ENCODE measurements at regions not wholly inside any gene's neighbourhood (a gene's known extent, or its start where the extent isn't known, plus 50 kb on each side); places are given as distances from the start of the nearest gene placed in this dataset.

- H3K9ac ChIP-seq (ENCODE audit: extremely low read depth, insufficient read length, low read length), result no peak overlapping the region
- DNase-seq, result no peak
- H3K79me1 ChIP-seq (ENCODE audit: insufficient read depth, low read depth, low read length, poor library complexity, severe bottlenecking), result no peaks in the 10 kb centered on the region
- no peak overlapping the region for H2AFZ ChIP-seq (ENCODE audit: low read length)
- Mint-ChIP-seq H3K27ac (no peak overlapping the region; a peak in 1 of 7 replicates), H3K36me3 (ENCODE audit: insufficient read depth in 1 of 3, low read depth in 3 of 3) (0 out of 7 replicates have a peak, but pooled peaks cover 0 to 5% (median 0%) of the 10 kb centered on the region in 3 experiments), H3K9me3 (peaks cover 0 to 4% of the 10 kb centered on the region in 2 experiments; a peak in 2 of 5 replicates), H3K4me1 (peaks cover 0 to 5% of the 10 kb centered on the region in 2 experiments; a peak in 2 of 4 replicates), H3K4me3 (no peak overlapping the region), H3K27me3 (ENCODE audit: low read depth) (no peaks in the 10 kb centered on the region)
- no peak overlapping the region for H2BK15ac ChIP-seq (ENCODE audit: low read depth, low read length)
- no peaks in the 10 kb centered on the region for H3K79me2 ChIP-seq (ENCODE audit: insufficient read depth, low read length)
- no peaks in the 10 kb centered on the region for H4K20me1 ChIP-seq (ENCODE audit: control insufficient read depth, insufficient read depth, insufficient read length)
- no peak overlapping the region for H3K18ac ChIP-seq (ENCODE audit: insufficient read length, low read depth, low read length)
- H3K27ac ChIP-seq (ENCODE audit: insufficient read length, low read depth, low read length), result no peak overlapping the region
- no peak overlapping the region for H2BK20ac ChIP-seq (ENCODE audit: low read depth, low read length, poor library complexity, severe bottlenecking)
- no peak for TF ChIP-seq CTCF (conservative IDR thresholded peaks at IDR 0.05)
- no peaks in the 10 kb centered on the region for H3K9me3 ChIP-seq (ENCODE audit: control insufficient read depth, low read depth, low read length)
- WGBS (ENCODE audit: extremely low coverage, insufficient read length, low lambda C conversion rate), result no CpG with 5 or more reads among the region's 6 CpGs
- H2BK12ac ChIP-seq (ENCODE audit: insufficient read length, low read depth, low read length), result no peak overlapping the region
- no peak overlapping the region for H3K56ac ChIP-seq (ENCODE audit: insufficient read length, low read depth, low read length)
- H3K23ac ChIP-seq (ENCODE audit: insufficient read length, low read depth, low read length), result no peak overlapping the region
- no peak overlapping the region for H2BK5ac ChIP-seq (ENCODE audit: insufficient read length, low read length)
- no peaks in the 10 kb centered on the region for H3K23me2 ChIP-seq (ENCODE audit: insufficient read length, low read depth, low read length, poor library complexity, severe bottlenecking)
- H4K8ac ChIP-seq (replicated peaks; ENCODE audit: insufficient read length, low read depth, low read length), result no peak overlapping the region
- no peaks in the 10 kb centered on the region; the same call in 1 of the 2 replicates for H3K4me1 ChIP-seq (ENCODE audit: insufficient read depth, low read length)
- no peak overlapping the region for H2AK5ac ChIP-seq (ENCODE audit: insufficient read length, low read length)
- H4K91ac ChIP-seq (ENCODE audit: insufficient read length, low read depth, low read length), result no peak overlapping the region
- no peak overlapping the region for H3K14ac ChIP-seq (ENCODE audit: insufficient read depth, low read length)
- H3K27me3 ChIP-seq (ENCODE audit: insufficient read depth, low read length), result no peaks in the 10 kb centered on the region
- H3K4ac ChIP-seq (ENCODE audit: low read depth, low read length), result no peak overlapping the region
- H3T11ph ChIP-seq (ENCODE audit: low read length), result no peak overlapping the region
- no peak overlapping the region for H2BK120ac ChIP-seq (ENCODE audit: low read depth, low read length, poor library complexity, severe bottlenecking)
- H3K4me2 ChIP-seq (ENCODE audit: insufficient read depth, insufficient read length, low read length), result no peak overlapping the region
- no peak overlapping the region for H4K5ac ChIP-seq (ENCODE audit: insufficient read length, low read depth, low read length)
These were observed 223.8 kb downstream of the TLE1 start for GRCh38 chr9:81465468-81466011.

Measured in H9 (cell line).